NCI-H146 (cell line): ENCODE measurements at regions not wholly inside any gene's neighbourhood (a gene's known extent, or its start where the extent isn't known, plus 50 kb on each side); places are given as distances from the start of the nearest gene placed in this dataset.
A peak's percentile ranks its signal among the peaks of the same experiment; 100 is the strongest.

Source experiments
- DNase-seq: peaks from one replicate; lab custom pipeline; 2025; lab: John Stamatoyannopoulos, UW

GRCh38 chr4:26073886-26074560 lies 160.0 kb downstream of the SMIM20 start:
- no peak for DNase-seq

- DNase-seq, result no peak
These were observed 160.9 kb downstream of the SMIM20 start for GRCh38 chr4:26074712-26075430.

GRCh38 chr4:26075583-26075982 lies 161.6 kb downstream of the SMIM20 start:
- no peak for DNase-seq

- no peak for DNase-seq
These were observed 162.1 kb downstream of the SMIM20 start for GRCh38 chr4:26076000-26076587.

- DNase-seq, result no peak
These were observed 162.9 kb downstream of the SMIM20 start for GRCh38 chr4:26076896-26077295.

- DNase-seq, result no peak
These were observed 163.7 kb downstream of the SMIM20 start for GRCh38 chr4:26077756-26078155.

GRCh38 chr4:26080870-26081628 lies 167.0 kb downstream of the SMIM20 start:
- DNase-seq, result no peak

GRCh38 chr4:26081795-26082498 lies 167.9 kb downstream of the SMIM20 start:
- peak; percentile 69 for DNase-seq

- no peak for DNase-seq
These were observed 168.5 kb downstream of the SMIM20 start for GRCh38 chr4:26082565-26082964.

- no peak for DNase-seq
These were observed 170.0 kb downstream of the SMIM20 start for GRCh38 chr4:26083987-26084386.

- DNase-seq, result no peak
These were observed 170.4 kb downstream of the SMIM20 start for GRCh38 chr4:26084414-26084813.

GRCh38 chr4:26085551-26085950 lies 171.5 kb downstream of the SMIM20 start:
- no peak for DNase-seq

GRCh38 chr4:26086621-26087441 lies 172.8 kb downstream of the SMIM20 start:
- DNase-seq, result no peak

- DNase-seq, result no peak
These were observed 174.5 kb downstream of the SMIM20 start for GRCh38 chr4:26088433-26088928.

- DNase-seq, result no peak
These were observed 179.5 kb downstream of the SMIM20 start for GRCh38 chr4:26093551-26093950.

GRCh38 chr4:26094076-26094475 lies 180.1 kb downstream of the SMIM20 start:
- DNase-seq, result no peak

- DNase-seq, result no peak
These were observed 180.9 kb downstream of the SMIM20 start for GRCh38 chr4:26094911-26095310.

- no peak for DNase-seq
These were observed 185.9 kb downstream of the SMIM20 start for GRCh38 chr4:26099967-26100366.

GRCh38 chr4:26101011-26101410 lies 187.0 kb downstream of the SMIM20 start:
- no peak for DNase-seq

- DNase-seq, result no peak
These were observed 190.2 kb downstream of the SMIM20 start for GRCh38 chr4:26104056-26104685.
